Neural progenitor cell (in vitro differentiated cells): ENCODE measurements at regions not wholly inside any gene's neighbourhood (a gene's known extent, or its start where the extent isn't known, plus 50 kb on each side); places are given as distances from the start of the nearest gene placed in this dataset.

Experiments
- CTCF ChIP-seq: fragments of 200-600 bp; sonication (generic); IDR thresholded peaks from 2 replicates; pipeline ENCODE4 v1.5.1; 2017; ENCODE audit warnings: antibody characterized with exemption, mild to moderate bottlenecking
- EZH2 ChIP-seq: fragments of 200-600 bp; sonication (generic); IDR thresholded peaks from 2 replicates; pipeline ENCODE4 v1.6.1; 2017; ENCODE audit warnings: antibody characterized with exemption, mild to moderate bottlenecking, moderate library complexity
- EZH2phosphoT487 ChIP-seq: fragments of 200-600 bp; sonication (generic); IDR thresholded peaks from 2 replicates; pipeline ENCODE4 v1.6.1; 2017; ENCODE audit warnings: antibody characterized with exemption

DNA sequence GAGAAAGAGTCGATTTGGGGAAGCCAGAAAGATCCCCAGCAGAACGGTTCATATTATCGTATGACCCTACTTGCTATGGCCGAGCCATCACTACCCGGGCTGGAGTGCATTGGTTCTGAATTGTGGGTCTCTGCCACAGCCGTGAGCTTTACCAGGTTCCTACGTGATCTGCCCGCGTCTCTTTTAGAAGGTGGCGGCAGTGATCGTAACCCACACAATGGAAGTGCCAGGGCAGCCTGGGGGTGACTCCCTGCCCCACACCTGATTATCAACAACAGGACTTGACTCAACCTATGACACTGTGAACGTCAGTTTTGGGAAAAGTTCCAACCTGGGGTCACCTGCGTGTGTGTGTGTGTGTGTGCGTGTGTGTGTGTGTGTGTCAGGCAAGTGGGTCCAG lies 90.8 kb downstream of the SHOX start:
- TF ChIP-seq EZH2phosphoT487 (no peak), CTCF (no peak), EZH2 (no peak)
